Upper lobe of left lung (tissue), 6 donors: ENCODE measurements at regions not wholly inside any gene's neighbourhood (a gene's known extent, or its start where the extent isn't known, plus 50 kb on each side); places are given as distances from the start of the nearest gene placed in this dataset.
"Not testable (repeated sequence)": the region's sequence is repeated elsewhere in the genome, so short reads cannot be mapped to it uniquely, and the experiment has no call there.

Experiments used
- ATAC-seq, 2 donors: fragments of 200-7000 bp; cut with Tn5 transposase; one replicate each; pipeline ENCODE4 v1.9.1; 2022; ENCODE audit warnings: mild to moderate bottlenecking in 2 of 2, moderate library complexity in 2 of 2; ENCODE audit not compliant: low FRiP score in 2 of 2
- DNase-seq, 2 donors: peaks; one replicate each; pipeline ENCODE4 v3.0.0-alpha.2; 2019 to 2020
- H3K27ac ChIP-seq, 4 donors: fragments of 200-600 bp; sonication (generic); one replicate each; pipeline ENCODE4 v1.5.1; 2016 to 2019
- H3K27me3 ChIP-seq, 4 donors: fragments of 200-600 bp; sonication (generic); one replicate each; pipeline ENCODE4 v1.5.1; 2017 to 2019
- H3K36me3 ChIP-seq, 4 donors: fragments of 200-600 bp; sonication (generic); one replicate each; pipeline ENCODE4 v1.5.1; 2016 to 2019
- H3K4me1 ChIP-seq, 4 donors: fragments of 200-600 bp; sonication (generic); one replicate each; pipeline ENCODE4 v1.5.1; 2018 to 2019
- H3K4me3 ChIP-seq, 4 donors: fragments of 200-600 bp; sonication (generic); one replicate each; pipeline ENCODE4 v1.5.1; 2017 to 2019; ENCODE audit warnings: mild to moderate bottlenecking in 2 of 4, moderate library complexity in 1 of 4
- H3K9me3 ChIP-seq, 4 donors: fragments of 200-600 bp; sonication (generic); one replicate each; pipeline ENCODE4 v1.5.1; 2018 to 2019
- CTCF ChIP-seq, 6 experiments: fragments of 450-650 bp in 4 of 6; fragments of 200-600 bp in 2 of 6; sonication (generic) in 2 of 6; IDR thresholded peaks; one replicate each; pipeline ENCODE4 v1.5.1; 2016 to 2019; ENCODE audit warnings: antibody characterized with exemption in 6 of 6
- EP300 ChIP-seq, 4 donors: sonication (generic); formaldehyde crosslinking; IDR thresholded peaks; one replicate each; pipeline ENCODE4 v1.5.1; 2017; ENCODE audit warnings: antibody characterized with exemption in 4 of 4, control low read depth in 2 of 4
- POLR2A ChIP-seq, 4 donors: fragments of 450-650 bp; IDR thresholded peaks; one replicate each; pipeline ENCODE4 v1.5.1; 2016 to 2017; ENCODE audit warnings: antibody characterized with exemption in 4 of 4, mild to moderate bottlenecking in 2 of 4
- POLR2AphosphoS5 ChIP-seq, 2 donors: sonication (generic); formaldehyde crosslinking; IDR thresholded peaks; one replicate each; pipeline ENCODE4 v1.5.1; 2017; ENCODE audit warnings: antibody characterized with exemption in 2 of 2
- WGBS, 2 donors: methylation state at CpG; one replicate each; pipeline ENCODE4 v1.1.5; 2017 to 2018; 5-methylcytosine and 5-hydroxymethylcytosine counted together
- donor health status: DM: no; HTN: no; CAD: no; lungs with moderate emphysema.
- donor health status: DM: no; HTN: yes; CAD: no; lungs with severe emphysema.

- ATAC-seq, result peak in 1 of 2 donors; percentile 1
- Histone ChIP-seq H3K9me3 (peaks cover 36 to 92% (median 80%) of the 10 kb centered on the region in 4 donors), H3K27me3 (no peaks in the 10 kb centered on the region), H3K4me1 (no peaks in the 10 kb centered on the region), H3K4me3 (no peak overlapping the region), H3K36me3 (peaks cover 0 to 3% (median 0%) of the 10 kb centered on the region in 4 donors), H3K27ac (no peak overlapping the region)
- 78% methylated on average over 8 of the region's 8 CpGs for WGBS, 2 donors
- TF ChIP-seq EP300 (IDR thresholded peaks at IDR 0.05) (no peak), POLR2AphosphoS5 (IDR thresholded peaks at IDR 0.05) (no peak), POLR2A (IDR thresholded peaks at IDR 0.05) (no peak), CTCF (IDR thresholded peaks at IDR 0.05) (no peak)
- no peak for DNase-seq
Measured at GRCh38 chr9:40925149-40925548, 203.3 kb downstream of the FOXD4L6 start.

GRCh38 chr9:40916399-40916783 is 212.1 kb downstream of the FOXD4L6 start:
- H3K36me3 ChIP-seq, H3K27me3 ChIP-seq, DNase-seq, H3K4me3 ChIP-seq, ATAC-seq, H3K4me1 ChIP-seq, H3K27ac ChIP-seq: not testable (repeated sequence)
- peaks cover 47 to 83% (median 70%) of the 10 kb centered on the region in 4 donors for H3K9me3 ChIP-seq
- 76 to 83% methylated on average over 5 of the region's 5 CpGs for WGBS, 2 donors

- not testable (repeated sequence) for H3K4me1 ChIP-seq, H3K27ac ChIP-seq, H3K27me3 ChIP-seq, H3K4me3 ChIP-seq, H3K36me3 ChIP-seq
- H3K9me3 ChIP-seq, result peaks cover 47 to 88% (median 76%) of the 10 kb centered on the region in 4 donors
- DNase-seq, result peak in 1 of 2 donors; percentile 18
- ATAC-seq, result peak in 1 of 2 donors; percentile 67
- 82 to 87% methylated on average over 13 of the region's 13 CpGs for WGBS, 2 donors
Measured at GRCh38 chr9:40915660-40916398, 212.7 kb downstream of the FOXD4L6 start.

- Histone ChIP-seq H3K27ac (no peak overlapping the region), H3K27me3 (no peaks in the 10 kb centered on the region), H3K36me3 (no peaks in the 10 kb centered on the region), H3K4me3 (no peak overlapping the region), H3K9me3 (peaks cover 46 to 89% (median 81%) of the 10 kb centered on the region in 4 donors), H3K4me1 (no peaks in the 10 kb centered on the region)
- TF ChIP-seq EP300 (IDR thresholded peaks at IDR 0.05), result no peak
- no peak for TF ChIP-seq CTCF (IDR thresholded peaks at IDR 0.05)
- TF ChIP-seq POLR2AphosphoS5 (IDR thresholded peaks at IDR 0.05), result no peak
- TF ChIP-seq POLR2A (IDR thresholded peaks at IDR 0.05), result no peak
- 58% methylated on average over 5 of the region's 5 CpGs for WGBS, 2 donors
- ATAC-seq (peak; percentile 52 to 65), DNase-seq (no peak)
Measured at GRCh38 chr9:40914772-40915659, 213.5 kb downstream of the FOXD4L6 start.

- Histone ChIP-seq H3K4me1 (no peaks in the 10 kb centered on the region), H3K4me3 (no peak overlapping the region), H3K9me3 (peaks cover 49 to 89% (median 82%) of the 10 kb centered on the region in 4 donors), H3K27me3 (no peaks in the 10 kb centered on the region), H3K36me3 (no peaks in the 10 kb centered on the region), H3K27ac (no peak overlapping the region)
- WGBS, 2 donors, result 63 to 65% methylated on average over 8 of the region's 8 CpGs
- no peak for DNase-seq
- TF ChIP-seq POLR2AphosphoS5 (IDR thresholded peaks at IDR 0.05) (no peak), EP300 (IDR thresholded peaks at IDR 0.05) (no peak), CTCF (IDR thresholded peaks at IDR 0.05) (no peak)
- ATAC-seq, result peak; percentile 19 to 23
Measured at GRCh38 chr9:40913928-40914673, 214.4 kb downstream of the FOXD4L6 start.
